AG04450 (cell line): ENCODE measurements at regions not wholly inside any gene's neighbourhood (a gene's known extent, or its start where the extent isn't known, plus 50 kb on each side); places are given as distances from the start of the nearest gene placed in this dataset.

ENCODE experiments used
- CTCF ChIA-PET: fragments of 300-600, 350-600 bp; formaldehyde crosslinking; extraction: SDS; loops from one replicate; lab custom pipeline; 2022; ENCODE audit warnings: antibody characterized with exemption, inconsistent platforms; lab: Charles Lee
- POLR2A ChIA-PET: fragments of 350-600 bp; formaldehyde crosslinking; extraction: SDS; loops from one replicate; lab custom pipeline; 2021; ENCODE audit warnings: antibody characterized with exemption, inconsistent platforms; lab: Yijun Ruan, JAX
- DNase-seq: peaks from one replicate; pipeline ENCODE4 v3.0.0-alpha.2; 2011; ENCODE audit warnings: low read depth, low spot score
- H3K27ac ChIP-seq: one replicate; pipeline ENCODE4 v1.5.1; 2012; ENCODE audit warnings: low read depth, low read length, control low read depth
- H3K27me3 ChIP-seq: one replicate; pipeline ENCODE4 v1.6.0; 2012; ENCODE audit warnings: low read length; ENCODE audit not compliant: control insufficient read depth, insufficient read depth
- H3K4me3 ChIP-seq: 2 replicates; pipeline ENCODE4 v1.5.1; 2011; ENCODE audit warnings: mild to moderate bottlenecking, low read depth, low read length, control low read depth
- H3K9me3 ChIP-seq: 2 replicates; pipeline ENCODE4 v1.5.1; 2012; ENCODE audit warnings: low read length; ENCODE audit not compliant: control insufficient read depth, insufficient read depth
- TF ChIP-seq, protein P1 (sequence below): IDR thresholded peaks from 2 replicates; pipeline ENCODE4 v1.5.1; 2011; ENCODE audit warnings: low read depth, low read length, control low read depth, inconsistent platforms

DNA sequence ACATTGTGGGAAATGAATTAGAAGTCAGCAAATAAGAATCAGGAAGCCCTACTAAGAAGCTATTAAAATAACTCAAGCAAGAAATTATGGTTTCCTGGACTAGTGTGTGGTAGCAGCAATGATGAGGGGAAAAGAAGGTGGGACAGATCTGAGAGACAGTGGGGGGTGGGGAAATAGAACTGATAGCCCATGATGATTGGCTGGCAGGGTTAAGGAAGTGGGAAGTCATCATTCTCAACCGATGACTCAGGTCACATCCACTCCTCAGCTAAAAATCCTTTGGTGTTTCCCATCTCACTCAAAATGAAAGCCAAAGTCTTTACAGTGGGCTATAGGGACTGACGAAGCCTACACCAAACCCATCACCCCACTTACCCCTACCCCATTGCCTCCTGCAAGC lies 153.9 kb upstream of the ARHGEF26 start:
- no peak for DNase-seq
- H3K27me3 ChIP-seq, result no peaks in the 10 kb centered on the region
- H3K4me3 ChIP-seq, result no peak overlapping the region
- POLR2A ChIA-PET, result no interaction called here
- TF ChIP-seq, protein P1, sequence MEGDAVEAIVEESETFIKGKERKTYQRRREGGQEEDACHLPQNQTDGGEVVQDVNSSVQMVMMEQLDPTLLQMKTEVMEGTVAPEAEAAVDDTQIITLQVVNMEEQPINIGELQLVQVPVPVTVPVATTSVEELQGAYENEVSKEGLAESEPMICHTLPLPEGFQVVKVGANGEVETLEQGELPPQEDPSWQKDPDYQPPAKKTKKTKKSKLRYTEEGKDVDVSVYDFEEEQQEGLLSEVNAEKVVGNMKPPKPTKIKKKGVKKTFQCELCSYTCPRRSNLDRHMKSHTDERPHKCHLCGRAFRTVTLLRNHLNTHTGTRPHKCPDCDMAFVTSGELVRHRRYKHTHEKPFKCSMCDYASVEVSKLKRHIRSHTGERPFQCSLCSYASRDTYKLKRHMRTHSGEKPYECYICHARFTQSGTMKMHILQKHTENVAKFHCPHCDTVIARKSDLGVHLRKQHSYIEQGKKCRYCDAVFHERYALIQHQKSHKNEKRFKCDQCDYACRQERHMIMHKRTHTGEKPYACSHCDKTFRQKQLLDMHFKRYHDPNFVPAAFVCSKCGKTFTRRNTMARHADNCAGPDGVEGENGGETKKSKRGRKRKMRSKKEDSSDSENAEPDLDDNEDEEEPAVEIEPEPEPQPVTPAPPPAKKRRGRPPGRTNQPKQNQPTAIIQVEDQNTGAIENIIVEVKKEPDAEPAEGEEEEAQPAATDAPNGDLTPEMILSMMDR, result no peak
- CTCF ChIA-PET, result no interaction called here
- H3K27ac ChIP-seq, result no peak overlapping the region
- H3K9me3 ChIP-seq, result no peaks in the 10 kb centered on the region

DNA sequence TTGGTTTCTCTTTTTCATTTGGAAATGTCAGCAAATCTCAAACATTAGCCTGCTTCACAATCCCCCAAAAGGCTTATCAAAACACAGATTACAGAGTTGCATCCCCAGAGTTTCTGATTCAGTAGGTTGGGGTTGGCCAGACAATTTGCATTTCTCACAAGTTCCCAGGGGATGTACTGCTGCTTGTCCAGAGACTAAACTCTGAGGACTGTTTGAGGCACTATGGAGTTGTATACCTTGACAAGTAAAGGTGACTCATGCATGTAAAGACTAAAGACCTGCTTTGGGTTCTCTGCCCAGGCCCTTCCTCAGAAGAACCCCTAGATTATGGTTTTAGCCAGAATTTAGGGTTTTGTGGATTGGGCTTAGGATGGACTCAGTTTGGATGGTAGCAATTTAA lies 151.1 kb upstream of the ARHGEF26 start:
- H3K27me3 ChIP-seq, result no peaks in the 10 kb centered on the region
- CTCF ChIA-PET, result interaction anchor here (0.6 to 2.2 kb wide), 6 partner anchors 10 to 946 kb away, joined by 3 to 10 read pairs (median 4); no protein-coding TSS in a partner anchor
- H3K9me3 ChIP-seq, result no peaks in the 10 kb centered on the region
- POLR2A ChIA-PET, result no interaction called here
- TF ChIP-seq, protein P1, result no peak
- H3K4me3 ChIP-seq, result no peak overlapping the region
- no peak for DNase-seq
- H3K27ac ChIP-seq, result no peak overlapping the region

DNA sequence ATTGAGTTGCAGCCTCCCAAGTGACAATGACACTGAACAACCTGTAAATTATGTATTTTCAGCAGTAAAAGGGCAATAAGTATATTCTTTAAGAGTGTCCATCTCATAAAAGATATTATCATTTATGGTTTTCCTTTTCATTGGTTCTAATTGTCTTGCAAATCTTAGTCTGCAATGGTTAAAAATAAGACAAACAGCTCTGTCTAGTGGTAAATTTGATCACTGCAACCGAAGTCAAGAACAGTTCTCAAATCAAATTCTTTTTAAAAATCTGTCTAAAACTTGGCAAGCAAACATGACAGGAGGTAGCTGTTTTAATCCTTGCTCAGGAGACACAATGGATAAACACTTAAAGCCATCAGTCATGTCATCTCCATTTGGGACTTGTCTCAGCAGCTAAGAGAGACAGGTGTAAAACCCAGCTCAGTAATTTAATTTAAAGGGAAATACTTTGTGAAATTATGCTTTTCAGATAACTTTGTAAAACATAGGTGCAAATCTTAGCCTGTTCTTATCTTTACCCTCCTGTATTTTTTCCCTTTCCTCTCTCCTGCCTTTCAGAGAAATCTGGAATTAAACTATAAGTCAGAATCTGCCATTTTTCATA lies 150.3 kb upstream of the ARHGEF26 start:
- TF ChIP-seq, protein P1, result peak; percentile 58
- H3K4me3 ChIP-seq, result no peak overlapping the region
- no peaks in the 10 kb centered on the region for H3K27me3 ChIP-seq
- POLR2A ChIA-PET, result no interaction called here
- H3K9me3 ChIP-seq, result no peaks in the 10 kb centered on the region
- H3K27ac ChIP-seq, result no peak overlapping the region
- DNase-seq, result no peak
- CTCF ChIA-PET, result interaction anchor here (0.6 to 2.2 kb wide), 8 partner anchors 10 to 946 kb away, joined by 3 to 10 read pairs (median 4); no protein-coding TSS in a partner anchor

DNA sequence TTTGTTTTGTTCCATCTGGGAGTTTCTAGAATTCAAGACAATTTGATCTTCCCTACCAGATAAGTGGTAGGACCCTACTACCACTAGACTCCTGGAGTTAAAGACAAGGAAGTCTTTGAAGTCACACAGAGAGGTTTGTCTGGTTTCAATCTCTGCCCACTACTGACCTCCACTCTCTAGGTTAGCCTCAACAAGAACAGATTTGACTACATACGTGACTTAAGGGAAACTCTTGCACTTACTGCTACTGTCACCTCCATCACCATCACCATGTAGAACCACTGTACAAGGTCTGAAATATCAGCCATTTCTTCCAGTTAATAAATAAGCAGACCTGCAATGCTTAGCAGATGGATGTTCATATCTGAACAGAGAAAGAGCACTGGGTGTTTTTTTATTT lies 148.3 kb upstream of the ARHGEF26 start:
- Histone ChIP-seq H3K9me3 (no peaks in the 10 kb centered on the region), H3K27ac (no peak overlapping the region), H3K27me3 (no peaks in the 10 kb centered on the region), H3K4me3 (no peak overlapping the region)
- ChIA-PET CTCF (no interaction called here), POLR2A (no interaction called here)
- DNase-seq, result no peak
- TF ChIP-seq, protein P1, result no peak

DNA sequence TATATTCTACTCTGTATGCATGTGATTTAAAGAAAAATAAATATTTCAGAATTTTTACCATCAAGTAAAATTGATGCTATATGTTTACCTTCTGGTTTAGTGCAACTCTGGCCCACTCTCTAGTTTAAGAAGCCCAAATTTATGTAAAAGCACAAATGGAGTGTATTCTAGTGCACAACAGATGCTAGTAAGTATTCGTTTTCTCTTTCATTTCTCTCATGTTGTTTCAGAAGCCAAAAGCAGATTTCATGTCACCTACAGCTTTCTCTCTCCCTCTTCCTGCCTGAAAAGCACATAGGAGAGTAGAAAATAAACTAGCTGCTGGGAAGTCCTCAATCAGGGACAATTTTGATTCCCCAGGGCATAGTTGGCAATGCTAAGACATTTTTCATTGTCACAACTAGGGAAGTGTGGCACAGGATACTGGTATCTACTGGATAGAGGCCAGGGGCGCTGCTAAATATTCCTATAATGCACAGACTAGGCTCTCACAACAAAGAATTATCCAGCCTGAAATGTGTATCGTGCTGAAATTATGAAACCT lies 147.4 kb upstream of the ARHGEF26 start:
- no peak overlapping the region for H3K27ac ChIP-seq
- TF ChIP-seq, protein P1, result no peak
- no peak for DNase-seq
- no peak overlapping the region for H3K4me3 ChIP-seq
- H3K9me3 ChIP-seq, result no peaks in the 10 kb centered on the region
- POLR2A ChIA-PET, result no interaction called here
- CTCF ChIA-PET, result interaction anchor here (0.9 kb wide), 1 partner anchor 279 kb away, joined by 4 read pairs; no protein-coding TSS in a partner anchor
- H3K27me3 ChIP-seq, result no peaks in the 10 kb centered on the region
